Retina (tissue), 1 donor: ENCODE measurements at regions not wholly inside any gene's neighbourhood (a gene's known extent, or its start where the extent isn't known, plus 50 kb on each side); places are given as distances from the start of the nearest gene placed in this dataset.

Source experiments
- DNase-seq: peaks from one replicate; pipeline ENCODE4 v3.0.0-alpha.2; 2016

GRCh38 chr2:23128684-23129292, 256.2 kb upstream of the KLHL29 start:
- DNase-seq, result no peak

GRCh38 chr2:23131066-23131575, 253.9 kb upstream of the KLHL29 start:
- DNase-seq, result no peak

- no peak for DNase-seq
Observed at GRCh38 chr2:23132000-23132399, 253.0 kb upstream of the KLHL29 start.

GRCh38 chr2:23132823-23133595, 252.0 kb upstream of the KLHL29 start:
- DNase-seq, result no peak

GRCh38 chr2:23134726-23135125, 250.3 kb upstream of the KLHL29 start:
- DNase-seq, result no peak

GRCh38 chr2:23135481-23136100, 249.4 kb upstream of the KLHL29 start:
- no peak for DNase-seq

- no peak for DNase-seq
Observed at GRCh38 chr2:23137166-23137565, 247.8 kb upstream of the KLHL29 start.

GRCh38 chr2:23138701-23139100, 246.3 kb upstream of the KLHL29 start:
- no peak for DNase-seq

- DNase-seq, result no peak
Observed at GRCh38 chr2:23145460-23145859, 239.5 kb upstream of the KLHL29 start.

- DNase-seq, result no peak
Observed at GRCh38 chr2:23146011-23146410, 239.0 kb upstream of the KLHL29 start.

- DNase-seq, result no peak
Observed at GRCh38 chr2:23148342-23148741, 236.6 kb upstream of the KLHL29 start.

- DNase-seq, result no peak
Observed at GRCh38 chr2:23149777-23150176, 235.2 kb upstream of the KLHL29 start.

GRCh38 chr2:23153484-23153883, 231.5 kb upstream of the KLHL29 start:
- DNase-seq, result no peak

- no peak for DNase-seq
Observed at GRCh38 chr2:23155022-23155421, 230.0 kb upstream of the KLHL29 start.

- DNase-seq, result no peak
Observed at GRCh38 chr2:23157812-23158211, 227.2 kb upstream of the KLHL29 start.

- no peak for DNase-seq
Observed at GRCh38 chr2:23158306-23158705, 226.7 kb upstream of the KLHL29 start.

- DNase-seq, result no peak
Observed at GRCh38 chr2:23159746-23160405, 225.1 kb upstream of the KLHL29 start.

- no peak for DNase-seq
Observed at GRCh38 chr2:23164173-23164572, 220.8 kb upstream of the KLHL29 start.

- no peak for DNase-seq
Observed at GRCh38 chr2:23169896-23170295, 215.1 kb upstream of the KLHL29 start.

- DNase-seq, result no peak
Observed at GRCh38 chr2:23171108-23171507, 213.9 kb upstream of the KLHL29 start.

GRCh38 chr2:23178396-23178795, 206.6 kb upstream of the KLHL29 start:
- no peak for DNase-seq

GRCh38 chr2:23183733-23184132, 201.2 kb upstream of the KLHL29 start:
- DNase-seq, result no peak

- no peak for DNase-seq
Observed at GRCh38 chr2:23198316-23199114, 186.5 kb upstream of the KLHL29 start.
